ENCODE measurements at regions not wholly inside any gene's neighbourhood (a gene's known extent, or its start where the extent isn't known, plus 50 kb on each side); places are given as distances from the start of the nearest gene placed in this dataset.

DNA sequence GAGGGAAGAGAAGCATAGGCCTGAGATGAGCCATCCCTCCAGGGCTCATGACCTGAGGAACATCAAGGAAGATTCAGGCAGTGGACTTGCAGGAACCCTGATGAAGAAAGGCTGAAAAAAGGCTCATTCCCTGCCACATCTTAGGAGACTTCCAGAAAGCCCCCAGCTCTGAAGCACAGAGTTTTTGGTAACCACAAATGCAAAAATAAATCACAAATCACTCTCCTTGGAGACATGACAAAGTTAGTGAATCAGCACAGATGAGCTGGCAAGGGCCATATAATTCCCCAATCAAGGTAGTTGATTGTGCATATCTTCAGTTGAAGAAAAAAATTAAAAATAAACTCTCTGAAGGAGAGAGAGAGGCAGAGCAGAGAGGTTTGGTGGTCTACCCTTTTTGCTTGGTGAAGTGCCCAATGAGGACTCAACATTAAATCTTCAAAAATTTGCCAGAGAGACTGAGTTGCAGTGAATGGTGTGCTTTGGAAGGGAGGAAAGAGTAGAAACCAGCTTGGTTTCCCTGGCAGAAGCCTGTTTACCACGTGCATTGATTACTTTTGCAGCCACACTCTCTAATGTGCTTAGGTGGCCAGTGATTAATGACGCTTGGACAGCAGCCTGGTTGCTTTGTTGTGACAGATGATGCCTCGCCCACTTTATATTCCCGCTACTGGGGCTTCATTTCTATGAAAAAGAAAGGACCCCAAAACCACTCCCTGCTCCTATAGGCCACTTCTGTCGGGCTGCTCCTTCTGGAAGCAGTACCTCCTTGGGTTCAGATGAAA is 257.4 kb upstream of the SLC14A2 start:
- Histone ChIP-seq H2AFZ (ENCODE audit: low read depth, low read length) (no peak overlapping the region), H3K4me1 (ENCODE audit: control insufficient read depth, extremely low read depth, insufficient read depth, low read length) (no peaks in the 10 kb centered on the region), H3K4me3 (replicated peaks in 1 of 3; ENCODE audit: insufficient read depth in 1 of 3, low read depth in 1 of 3, low read length in 3 of 3) (no peak overlapping the region), H3K9ac (replicated peaks; ENCODE audit: extremely low read depth, insufficient read depth, low read length) (no peak overlapping the region), H3K36me3 (ENCODE audit: control insufficient read depth in 2 of 2, extremely low read depth in 1 of 2, insufficient read depth in 2 of 2, low read length in 2 of 2) (no peaks in the 10 kb centered on the region), H4K20me1 (replicated peaks; ENCODE audit: control insufficient read depth, extremely low read depth, insufficient read depth, low read length) (no peaks in the 10 kb centered on the region), H3K27ac (ENCODE audit: insufficient read depth, low read depth, low read length) (no peak overlapping the region), H3K9me3 (replicated peaks; ENCODE audit: control insufficient read depth, insufficient read depth, low read length) (no peaks in the 10 kb centered on the region), H3K9me1 (replicated peaks; ENCODE audit: control insufficient read depth, extremely low read depth, insufficient read depth, low read length) (no peaks in the 10 kb centered on the region), H3K79me2 (ENCODE audit: control insufficient read depth, insufficient read depth, low read length) (no peaks in the 10 kb centered on the region), H3K27me3 (ENCODE audit: control insufficient read depth in 2 of 2, insufficient read depth in 2 of 2, low read length in 2 of 2) (no peaks in the 10 kb centered on the region), H3K4me2 (ENCODE audit: insufficient read depth, low read length) (no peak overlapping the region)
- intact Hi-C loops (cut with micrococcal nuclease) (no loop called here), dilution Hi-C loops (cut with MboI; ENCODE audit: extremely low pct_ligation_motif_present, low sequenced_read_pairs) (no loop called here)
- TF ChIP-seq POLR2A (IDR thresholded peaks at IDR 0.05; ENCODE audit: low read depth, low read length) (no peak), MYC (IDR thresholded peaks at IDR 0.05; ENCODE audit: low read depth, low read length) (no peak), POLR2AphosphoS5 (IDR thresholded peaks at IDR 0.05; ENCODE audit: insufficient read depth, low read depth, low read length) (no peak), GATA2 (IDR thresholded peaks at IDR 0.05; ENCODE audit: insufficient read depth, insufficient read length, low read depth, low read length) (no peak), JUN (IDR thresholded peaks at IDR 0.05; ENCODE audit: borderline replicate concordance, insufficient read depth, insufficient read length, low read depth) (no peak), FOS (IDR thresholded peaks at IDR 0.05; ENCODE audit: borderline replicate concordance, insufficient read depth, low read length) (no peak)
- TF ChIP-seq, protein P1, sequence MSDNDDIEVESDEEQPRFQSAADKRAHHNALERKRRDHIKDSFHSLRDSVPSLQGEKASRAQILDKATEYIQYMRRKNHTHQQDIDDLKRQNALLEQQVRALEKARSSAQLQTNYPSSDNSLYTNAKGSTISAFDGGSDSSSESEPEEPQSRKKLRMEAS (IDR thresholded peaks at IDR 0.05; ENCODE audit: insufficient read depth, insufficient read length) = no peak
- TF ChIP-seq, protein P2, sequence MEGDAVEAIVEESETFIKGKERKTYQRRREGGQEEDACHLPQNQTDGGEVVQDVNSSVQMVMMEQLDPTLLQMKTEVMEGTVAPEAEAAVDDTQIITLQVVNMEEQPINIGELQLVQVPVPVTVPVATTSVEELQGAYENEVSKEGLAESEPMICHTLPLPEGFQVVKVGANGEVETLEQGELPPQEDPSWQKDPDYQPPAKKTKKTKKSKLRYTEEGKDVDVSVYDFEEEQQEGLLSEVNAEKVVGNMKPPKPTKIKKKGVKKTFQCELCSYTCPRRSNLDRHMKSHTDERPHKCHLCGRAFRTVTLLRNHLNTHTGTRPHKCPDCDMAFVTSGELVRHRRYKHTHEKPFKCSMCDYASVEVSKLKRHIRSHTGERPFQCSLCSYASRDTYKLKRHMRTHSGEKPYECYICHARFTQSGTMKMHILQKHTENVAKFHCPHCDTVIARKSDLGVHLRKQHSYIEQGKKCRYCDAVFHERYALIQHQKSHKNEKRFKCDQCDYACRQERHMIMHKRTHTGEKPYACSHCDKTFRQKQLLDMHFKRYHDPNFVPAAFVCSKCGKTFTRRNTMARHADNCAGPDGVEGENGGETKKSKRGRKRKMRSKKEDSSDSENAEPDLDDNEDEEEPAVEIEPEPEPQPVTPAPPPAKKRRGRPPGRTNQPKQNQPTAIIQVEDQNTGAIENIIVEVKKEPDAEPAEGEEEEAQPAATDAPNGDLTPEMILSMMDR (IDR thresholded peaks at IDR 0.05; ENCODE audit: extremely low read depth in 1 of 2, insufficient read depth in 1 of 2, low read depth in 1 of 2, low read length in 2 of 2) = no peak
- CTCF ChIA-PET = no interaction called here
- no peak for DNase-seq (ENCODE audit: low read depth, low spot score)
- BruUV-seq (replicated peaks) = no TSS peak
- POLR2A ChIA-PET = no interaction called here
- FAIRE-seq = no peak

All from endothelial cell of umbilical vein (primary cell).